CD4-positive, alpha-beta T cell (primary cell): ENCODE measurements at regions not wholly inside any gene's neighbourhood (a gene's known extent, or its start where the extent isn't known, plus 50 kb on each side); places are given as distances from the start of the nearest gene placed in this dataset.

ENCODE experiments used
- ATAC-seq: fragments of 200-7000 bp; cut with Tn5 transposase; one replicate; pipeline ENCODE4 v1.10.0; 2022; ENCODE audit warnings: mild to moderate bottlenecking; ENCODE audit not compliant: poor library complexity
- CTCF ChIA-PET: fragments of 350-600 bp; sonication (Branson Sonifier 250); formaldehyde crosslinking; loops from one replicate; lab custom pipeline; 2021; ENCODE audit warnings: antibody characterized with exemption, inconsistent platforms; lab: Charles Lee
- POLR2A ChIA-PET: fragments of 350-600 bp; sonication (Branson Sonifier 250); formaldehyde crosslinking; loops from one replicate; lab custom pipeline; 2021; ENCODE audit warnings: antibody characterized with exemption, inconsistent platforms; lab: Charles Lee
- DNase-seq, 14 experiments: peaks; one replicate each; pipeline ENCODE4 v3.0.0-alpha.2; 2013 to 2020; ENCODE audit warnings: mixed read lengths in 2 of 14
- H3K27ac ChIP-seq, 2 donors: one replicate each; pipeline versions ENCODE4 v1.5.1 to v1.7.0; 2013; ENCODE audit warnings: low read length in 2 of 2, low read depth in 1 of 2, mild to moderate bottlenecking in 1 of 2
- H3K27me3 ChIP-seq, 2 experiments: 1 replicate in 1 of 2; 2 replicates in 1 of 2; pipeline versions ENCODE4 v1.6.1 to v1.7.0; 2013; ENCODE audit warnings: low read length in 2 of 2, control low read depth in 1 of 2, mild to moderate bottlenecking in 1 of 2, moderate library complexity in 1 of 2; ENCODE audit not compliant: insufficient read depth in 2 of 2, control insufficient read depth in 1 of 2
- H3K36me3 ChIP-seq: one replicate; pipeline ENCODE4 v1.6.1; 2013; ENCODE audit warnings: low read length, control low read depth; ENCODE audit not compliant: insufficient read depth
- H3K4me1 ChIP-seq: one replicate; pipeline ENCODE4 v1.6.1; 2013; ENCODE audit warnings: low read length, control low read depth; ENCODE audit not compliant: insufficient read depth
- H3K4me3 ChIP-seq: one replicate; pipeline ENCODE4 v1.5.1; 2013; ENCODE audit warnings: mild to moderate bottlenecking, low read length, moderate library complexity
- H3K9me3 ChIP-seq, 2 experiments: 1 replicate in 1 of 2; 2 replicates in 1 of 2; pipeline versions ENCODE4 v1.6.1 to v1.7.0; 2013; ENCODE audit warnings: low read length in 2 of 2, mild to moderate bottlenecking in 2 of 2, control low read depth in 1 of 2, moderate library complexity in 1 of 2; ENCODE audit not compliant: control insufficient read depth in 1 of 2, insufficient read depth in 1 of 2
- H3K27ac Mint-ChIP-seq: one replicate; pipeline ENCODE4 v1.8.0; 2020; ENCODE audit warnings: mixed read lengths
- H3K27me3 Mint-ChIP-seq: one replicate; pipeline ENCODE4 v1.8.0; 2021; ENCODE audit warnings: mixed read lengths
- H3K36me3 Mint-ChIP-seq: one replicate; pipeline ENCODE4 v1.8.0; 2021; ENCODE audit warnings: low read depth, mixed read lengths
- H3K4me1 Mint-ChIP-seq: one replicate; pipeline ENCODE4 v1.8.0; 2021; ENCODE audit warnings: low read depth, mixed read lengths
- H3K4me3 Mint-ChIP-seq: one replicate; pipeline ENCODE4 v1.8.0; 2020; ENCODE audit warnings: mild to moderate bottlenecking, mixed read lengths
- H3K9me3 Mint-ChIP-seq: one replicate; pipeline ENCODE4 v1.8.0; 2020; ENCODE audit warnings: mixed read lengths
- CTCF ChIP-seq: fragments of 200-600 bp; IDR thresholded peaks from one replicate; pipeline ENCODE4 v1.8.0; 2022; ENCODE audit warnings: antibody characterized with exemption, mild to moderate bottlenecking
- intact Hi-C, 2 experiments: fragments of 100-400 bp; cut with DNase I in 1 of 2; cut with micrococcal nuclease in 1 of 2; formaldehyde crosslinking; loops; one replicate each; pipeline versions ENCODE4 v1.15.1 to v1.9.0; 2023 to 2025; cut with DNase I, micrococcal nuclease

GRCh38 chr10:118497227-118497626 is 98.2 kb downstream of the PRLHR start:
- no peak overlapping the region for H3K27ac Mint-ChIP-seq
- ATAC-seq, result no peak
- no peak for TF ChIP-seq CTCF
- POLR2A ChIA-PET, result no interaction called here
- Histone ChIP-seq H3K36me3 (no peaks in the 10 kb centered on the region), H3K27ac (no peak overlapping the region), H3K4me1 (no peaks in the 10 kb centered on the region), H3K27me3 (peaks cover 7 to 8% of the 10 kb centered on the region in 2 experiments), H3K9me3 (no peaks in the 10 kb centered on the region), H3K4me3 (no peak overlapping the region)
- no peaks in the 10 kb centered on the region for H3K36me3 Mint-ChIP-seq
- H3K4me1 Mint-ChIP-seq, result no peaks in the 10 kb centered on the region
- H3K27me3 Mint-ChIP-seq, result peaks cover 48% of the 10 kb centered on the region
- no peaks in the 10 kb centered on the region for H3K9me3 Mint-ChIP-seq
- DNase-seq, result no peak
- CTCF ChIA-PET, result no interaction called here
- intact Hi-C loops, result no loop called here
- no peak overlapping the region for H3K4me3 Mint-ChIP-seq

GRCh38 chr10:118496525-118496924 is 98.9 kb downstream of the PRLHR start:
- ChIA-PET POLR2A (no interaction called here), CTCF (no interaction called here)
- H3K4me3 ChIP-seq, result no peak overlapping the region
- H3K27ac Mint-ChIP-seq, result no peak overlapping the region
- H3K9me3 ChIP-seq, result no peaks in the 10 kb centered on the region
- TF ChIP-seq CTCF, result no peak
- H3K36me3 Mint-ChIP-seq, result no peaks in the 10 kb centered on the region
- H3K27me3 ChIP-seq, result peaks cover 7 to 8% of the 10 kb centered on the region in 2 experiments
- H3K4me1 ChIP-seq, result no peaks in the 10 kb centered on the region
- H3K4me3 Mint-ChIP-seq, result no peak overlapping the region
- no peaks in the 10 kb centered on the region for H3K4me1 Mint-ChIP-seq
- H3K36me3 ChIP-seq, result no peaks in the 10 kb centered on the region
- intact Hi-C loops, result no loop called here
- H3K27ac ChIP-seq, result no peak overlapping the region
- H3K9me3 Mint-ChIP-seq, result no peaks in the 10 kb centered on the region
- no peak for ATAC-seq
- H3K27me3 Mint-ChIP-seq, result peaks cover 44% of the 10 kb centered on the region
- DNase-seq, result no peak

GRCh38 chr10:118495499-118495898 is 99.9 kb downstream of the PRLHR start:
- no peaks in the 10 kb centered on the region for H3K36me3 Mint-ChIP-seq
- CTCF ChIA-PET, result no interaction called here
- TF ChIP-seq CTCF, result no peak

More at GRCh38 chr10:118495499-118495898, 99.9 kb downstream of the PRLHR start:
- peaks cover 7 to 8% of the 10 kb centered on the region in 2 experiments for H3K27me3 ChIP-seq
- H3K27ac ChIP-seq, result no peak overlapping the region
- DNase-seq, result no peak
- H3K4me3 ChIP-seq, result no peak overlapping the region
- no peaks in the 10 kb centered on the region for H3K9me3 Mint-ChIP-seq
- peaks cover 37% of the 10 kb centered on the region for H3K27me3 Mint-ChIP-seq
- H3K4me1 Mint-ChIP-seq, result no peaks in the 10 kb centered on the region
- H3K4me1 ChIP-seq, result no peaks in the 10 kb centered on the region
- H3K4me3 Mint-ChIP-seq, result no peak overlapping the region
- H3K27ac Mint-ChIP-seq, result no peak overlapping the region
- intact Hi-C loops, result no loop called here
- H3K36me3 ChIP-seq, result no peaks in the 10 kb centered on the region
- H3K9me3 ChIP-seq, result peaks cover 0 to 4% of the 10 kb centered on the region in 2 experiments
- POLR2A ChIA-PET, result no interaction called here
- ATAC-seq, result no peak
